Heart right ventricle (tissue), 16 donors: ENCODE measurements at regions not wholly inside any gene's neighbourhood (a gene's known extent, or its start where the extent isn't known, plus 50 kb on each side); places are given as distances from the start of the nearest gene placed in this dataset.

Source experiments
- ATAC-seq, 8 donors: fragments of 200-7000 bp; cut with Tn5 transposase; one replicate each; pipeline ENCODE4 v1.9.1; 2020; ENCODE audit warnings: mild to moderate bottlenecking in 8 of 8, moderate library complexity in 8 of 8, moderate number of reproducible peaks in 1 of 8
- DNase-seq, 2 donors: peaks; one replicate each; pipeline ENCODE4 v3.0.0-alpha.2; 2020
- H3K27ac ChIP-seq, 10 donors: fragments of 200-600 bp; sonication (generic) in 2 of 10; one replicate each; pipeline versions ENCODE4 v1.5.0 to v1.8.0; 2020 to 2022; ENCODE audit warnings: mild to moderate bottlenecking in 3 of 10
- H3K27me3 ChIP-seq, 7 donors: fragments of 200-600 bp; one replicate each; pipeline ENCODE4 v1.8.0; 2021 to 2022; ENCODE audit warnings: mild to moderate bottlenecking in 2 of 7
- H3K36me3 ChIP-seq, 9 donors: fragments of 200-600 bp; sonication (generic) in 1 of 9; one replicate each; pipeline versions ENCODE4 v1.5.0 to v1.8.0; 2020 to 2022; ENCODE audit warnings: mild to moderate bottlenecking in 2 of 9
- H3K4me1 ChIP-seq, 9 donors: fragments of 200-600 bp; sonication (generic) in 1 of 9; one replicate each; pipeline versions ENCODE4 v1.5.0 to v1.8.0; 2020 to 2022; ENCODE audit warnings: mild to moderate bottlenecking in 4 of 9
- H3K4me3 ChIP-seq, 10 donors: fragments of 200-600 bp; sonication (generic) in 2 of 10; one replicate each; pipeline versions ENCODE4 v1.5.0 to v1.8.0; 2020 to 2022; ENCODE audit warnings: mild to moderate bottlenecking in 7 of 10, moderate library complexity in 2 of 10
- H3K9me3 ChIP-seq, 11 donors: fragments of 200-600 bp in 10 of 11; sonication (generic) in 2 of 11; one replicate each; pipeline versions ENCODE4 v1.5.0 to v1.8.0; 2013 to 2022; ENCODE audit warnings: mild to moderate bottlenecking in 2 of 11, control low read depth in 1 of 11, moderate library complexity in 1 of 11
- CTCF ChIP-seq, 9 donors: fragments of 200-600 bp; sonication (generic) in 2 of 9; IDR thresholded peaks; one replicate each; pipeline versions ENCODE4 v1.5.0 to v1.8.0; 2021 to 2022; ENCODE audit warnings: antibody characterized with exemption in 9 of 9, mild to moderate bottlenecking in 5 of 9, moderate library complexity in 1 of 9
- WGBS, 2 donors: extraction: QIAGEN DNeasy Blood & Tissue Kit; methylation state at CpG; one replicate each; pipeline ENCODE4 v1.1.7; 2013; ENCODE audit warnings: inconsistent platforms in 1 of 2; 5-methylcytosine and 5-hydroxymethylcytosine counted together
- intact Hi-C, 10 donors: fragments of 100-400 bp; cut with DNase I; formaldehyde crosslinking; loops; one replicate each; pipeline versions ENCODE4 v1.11.1 to v1.14.2; 2022
- donor health status: Arrhythmogenic right ventricular cardiomyopathy.
- donor health status: ischemic (EF 13 %, LVEDD 7.1; RV severe dilation, severe dysfunction).
- donor health status: healthy with polysubstance abuse.
- donor health status: DM: no; HTN: yes; CAD: no.
- donor health status: DM: no; HTN: no; CAD: no.
- donor health status: ischemic (EF 25% LVEDD 6.9; RV normal size, moderate dysfunction).
- donor health status: ischemic (EF 25% LVEDD 5.7; RV mildly dilated, moderate dysfunction).
- donor health status: healthy.
- donor health status: DM: yes; HTN: yes; CAD: no.
- donor health status: Ischemic cardiomyopathy.
- donor health status: ischemic (EF 35%, LVEDD 5.7; RV mildly dilated, moderate dysfunction).
- donor health status: nonischemic (EF 11% LVEDD 7.7; RV severe dilation, severe dysfunction).
- donor health status: DM: yes; HTN: yes; CAD: no.
- donor health status: PGD.
- donor health status: ischemic (EF 29% LVEDD 5.4; RV normal size, mild dysfunction).
- donor health status: nonischemic (EF 23%, LVEDD 6.1; RV moderate dilation, normal function).

- H3K4me1 ChIP-seq, result no peaks in the 10 kb centered on the region
- WGBS, 2 donors, result 86 to 87% methylated on average over 3 of the region's 3 CpGs
- peaks cover 0 to 8% (median 0%) of the 10 kb centered on the region in 7 donors for H3K27me3 ChIP-seq
- intact Hi-C loops, result no loop called here
- DNase-seq (no peak), ATAC-seq (no peak)
- no peak overlapping the region for H3K27ac ChIP-seq
- H3K9me3 ChIP-seq, result no peaks in the 10 kb centered on the region
- H3K4me3 ChIP-seq, result no peak overlapping the region
- TF ChIP-seq CTCF (IDR thresholded peaks at IDR 0.05), result no peak
- no peaks in the 10 kb centered on the region for H3K36me3 ChIP-seq
Observed at GRCh38 chr10:8233049-8233448, 178.6 kb downstream of the GATA3 start.

GRCh38 chr10:8233832-8234259, 179.4 kb downstream of the GATA3 start:
- intact Hi-C loops, result no loop called here
- DNase-seq (no peak), ATAC-seq (no peak)
- 67 to 77% methylated on average over 7 of the region's 7 CpGs for WGBS, 2 donors
- H3K36me3 ChIP-seq, result no peaks in the 10 kb centered on the region
- TF ChIP-seq CTCF (IDR thresholded peaks at IDR 0.05), result no peak
- no peaks in the 10 kb centered on the region for H3K9me3 ChIP-seq
- H3K4me3 ChIP-seq, result no peak overlapping the region
- H3K27ac ChIP-seq, result no peak overlapping the region
- H3K27me3 ChIP-seq, result peaks cover 0 to 11% (median 0%) of the 10 kb centered on the region in 7 donors
- H3K4me1 ChIP-seq, result no peaks in the 10 kb centered on the region

- ATAC-seq (no peak), DNase-seq (no peak)
- WGBS, 2 donors, result 79 to 84% methylated on average over 23 to 25 of the region's 25 CpGs
- intact Hi-C loops, result no loop called here
- no peak overlapping the region for H3K27ac ChIP-seq
- H3K36me3 ChIP-seq, result no peaks in the 10 kb centered on the region
- H3K4me1 ChIP-seq, result no peaks in the 10 kb centered on the region
- no peak overlapping the region for H3K4me3 ChIP-seq
- peaks cover 0 to 21% (median 0%) of the 10 kb centered on the region in 7 donors for H3K27me3 ChIP-seq
- no peaks in the 10 kb centered on the region for H3K9me3 ChIP-seq
- TF ChIP-seq CTCF (IDR thresholded peaks at IDR 0.05), result no peak
Observed at GRCh38 chr10:8235253-8236027, 181.0 kb downstream of the GATA3 start.

- ATAC-seq (no peak), DNase-seq (no peak)
- Histone ChIP-seq H3K27ac (no peak overlapping the region), H3K36me3 (no peaks in the 10 kb centered on the region), H3K4me3 (no peak overlapping the region), H3K9me3 (no peaks in the 10 kb centered on the region), H3K4me1 (no peaks in the 10 kb centered on the region), H3K27me3 (peaks cover 0 to 19% (median 0%) of the 10 kb centered on the region in 7 donors)
- no peak for TF ChIP-seq CTCF (IDR thresholded peaks at IDR 0.05)
- 50 to 54% methylated on average over 7 of the region's 7 CpGs for WGBS, 2 donors
- intact Hi-C loops, result no loop called here
Observed at GRCh38 chr10:8238986-8239385, 184.5 kb downstream of the GATA3 start.
